D721Med (cell line): ENCODE measurements at regions not wholly inside any gene's neighbourhood (a gene's known extent, or its start where the extent isn't known, plus 50 kb on each side); places are given as distances from the start of the nearest gene placed in this dataset.

Source experiments
- DNase-seq: peaks from one replicate; pipeline ENCODE4 v3.0.0; 2011; ENCODE audit warnings: low spot score; ENCODE audit not compliant: insufficient read length
- FAIRE-seq: peaks from 2 replicates; lab custom pipeline; 2011; peaks lifted over from hg19 to GRCh38; lab: Jason Lieb, UNC
- CTCF ChIP-seq: IDR thresholded peaks from 2 replicates; pipeline ENCODE4 v1.5.1; 2012; ENCODE audit warnings: mild to moderate bottlenecking, control low read depth; ENCODE audit not compliant: insufficient read depth; ENCODE audit errors: missing control alignments

GRCh38 chr14:58901826-58902225 is 264.1 kb downstream of the DACT1 start:
- DNase-seq (no peak), FAIRE-seq (no peak)
- TF ChIP-seq CTCF: no peak

- DNase-seq (no peak), FAIRE-seq (no peak)
- no peak for TF ChIP-seq CTCF
Measured at GRCh38 chr14:58904776-58905175, 267.0 kb downstream of the DACT1 start.

- DNase-seq: no peak
- TF ChIP-seq CTCF: no peak
- no peak for FAIRE-seq
Measured at GRCh38 chr14:58907803-58908202, 270.0 kb downstream of the DACT1 start.

GRCh38 chr14:58912287-58912686 is 274.5 kb downstream of the DACT1 start:
- FAIRE-seq (no peak), DNase-seq (no peak)
- no peak for TF ChIP-seq CTCF

- no peak for FAIRE-seq
- no peak for DNase-seq
- TF ChIP-seq CTCF: no peak
Measured at GRCh38 chr14:58912799-58913432, 275.2 kb downstream of the DACT1 start.

GRCh38 chr14:58914279-58914855 is 274.1 kb upstream of the DAAM1 start:
- TF ChIP-seq CTCF: no peak
- DNase-seq: no peak
- no peak for FAIRE-seq

GRCh38 chr14:58915646-58916045 is 272.8 kb upstream of the DAAM1 start:
- no peak for DNase-seq
- TF ChIP-seq CTCF: no peak
- FAIRE-seq: peak; percentile 64
